ENCODE measurements at regions not wholly inside any gene's neighbourhood (a gene's known extent, or its start where the extent isn't known, plus 50 kb on each side); places are given as distances from the start of the nearest gene placed in this dataset.

DNA sequence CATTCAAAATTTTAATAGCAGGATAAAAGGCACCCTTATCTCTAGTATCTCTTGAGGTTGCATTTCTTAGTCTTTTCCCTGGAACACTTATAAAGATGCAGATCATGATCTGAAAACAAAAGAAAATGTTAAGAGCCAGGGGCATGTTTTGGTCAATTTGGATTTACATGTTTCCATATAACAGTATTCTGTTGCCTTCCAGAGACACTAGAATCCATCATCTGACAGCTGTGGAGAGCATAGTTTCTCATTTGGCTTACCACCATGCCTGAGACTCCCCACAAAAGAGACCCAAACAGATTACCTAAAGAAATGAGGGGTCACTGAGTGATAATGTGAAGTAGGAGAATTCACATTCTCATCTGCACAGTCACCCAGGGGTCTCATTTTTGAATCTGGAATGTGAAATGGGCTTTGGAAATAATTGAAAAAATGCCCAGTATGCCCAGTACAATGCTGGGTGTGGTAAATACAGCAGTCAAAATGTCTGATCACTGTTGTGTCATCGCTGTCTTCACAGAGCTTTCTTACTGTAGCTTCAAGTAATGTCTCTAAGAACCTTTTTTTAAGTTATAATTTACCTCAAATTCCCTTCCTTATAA, 79.9 kb upstream of the ZBTB20 start:
- TF ChIP-seq, protein P1, sequence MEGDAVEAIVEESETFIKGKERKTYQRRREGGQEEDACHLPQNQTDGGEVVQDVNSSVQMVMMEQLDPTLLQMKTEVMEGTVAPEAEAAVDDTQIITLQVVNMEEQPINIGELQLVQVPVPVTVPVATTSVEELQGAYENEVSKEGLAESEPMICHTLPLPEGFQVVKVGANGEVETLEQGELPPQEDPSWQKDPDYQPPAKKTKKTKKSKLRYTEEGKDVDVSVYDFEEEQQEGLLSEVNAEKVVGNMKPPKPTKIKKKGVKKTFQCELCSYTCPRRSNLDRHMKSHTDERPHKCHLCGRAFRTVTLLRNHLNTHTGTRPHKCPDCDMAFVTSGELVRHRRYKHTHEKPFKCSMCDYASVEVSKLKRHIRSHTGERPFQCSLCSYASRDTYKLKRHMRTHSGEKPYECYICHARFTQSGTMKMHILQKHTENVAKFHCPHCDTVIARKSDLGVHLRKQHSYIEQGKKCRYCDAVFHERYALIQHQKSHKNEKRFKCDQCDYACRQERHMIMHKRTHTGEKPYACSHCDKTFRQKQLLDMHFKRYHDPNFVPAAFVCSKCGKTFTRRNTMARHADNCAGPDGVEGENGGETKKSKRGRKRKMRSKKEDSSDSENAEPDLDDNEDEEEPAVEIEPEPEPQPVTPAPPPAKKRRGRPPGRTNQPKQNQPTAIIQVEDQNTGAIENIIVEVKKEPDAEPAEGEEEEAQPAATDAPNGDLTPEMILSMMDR (IDR thresholded peaks at IDR 0.05): no peak
- TF ChIP-seq POLR2A (IDR thresholded peaks at IDR 0.05) (no peak), POLR2AphosphoS5 (IDR thresholded peaks at IDR 0.05) (no peak), EP300 (IDR thresholded peaks at IDR 0.05; ENCODE audit: low read depth) (no peak)
